ENCODE measurements at regions not wholly inside any gene's neighbourhood (a gene's known extent, or its start where the extent isn't known, plus 50 kb on each side); places are given as distances from the start of the nearest gene placed in this dataset.

DNA sequence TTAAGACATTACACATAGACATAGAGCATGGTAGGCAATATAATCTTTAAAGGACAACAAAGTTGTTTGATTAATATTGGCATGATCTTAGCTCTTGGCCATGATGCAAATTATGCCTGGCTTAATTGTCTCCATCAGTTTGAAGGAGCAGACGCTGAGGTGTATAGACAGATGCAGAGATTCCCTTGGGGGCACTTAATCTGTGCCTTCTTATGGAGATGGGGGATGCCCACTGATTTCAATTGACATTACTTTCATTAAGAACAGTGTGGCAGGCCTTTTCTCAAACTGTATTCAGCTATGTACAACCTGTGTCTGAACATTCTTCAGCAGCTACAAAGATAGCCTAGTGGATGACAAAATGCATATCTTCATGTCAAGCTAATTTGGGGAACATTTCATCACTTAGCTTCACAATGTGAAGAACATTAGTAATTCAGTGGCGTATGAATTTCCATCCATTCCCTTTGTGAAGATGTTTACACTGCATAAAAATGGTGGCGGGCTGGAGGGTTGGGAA, 85.3 kb upstream of the MYCBP2 start:
- H4K20me1 ChIP-seq (ENCODE audit: insufficient read depth): no peaks in the 10 kb centered on the region
- ChIA-PET CTCF (no interaction called here), POLR2A (no interaction called here), RAD21 (ENCODE audit: low non-redundant PET in 1 of 2, low total read pairs in 2 of 2, uncharacterized antibody in 2 of 2, unreplicated experiment in 2 of 2) (no interaction called here)
- no peaks in the 10 kb centered on the region for H3K4me1 ChIP-seq (ENCODE audit: control insufficient read depth in 1 of 2, insufficient read depth in 2 of 2, low read length in 2 of 2)
- ATAC-seq (no peak), DNase-seq (ENCODE audit: low read depth, low spot score) (no peak)
- H3K9ac ChIP-seq (ENCODE audit: low read length): no peak overlapping the region
- H3K4me2 ChIP-seq (ENCODE audit: low read length): no peak overlapping the region
- no peaks in the 10 kb centered on the region for H3K27me3 ChIP-seq (ENCODE audit: insufficient read depth, low read length)
- intact Hi-C loops (cut with micrococcal nuclease): no loop called here
- H3K9me3 ChIP-seq (ENCODE audit: control insufficient read depth in 1 of 2, insufficient read depth in 1 of 2, low read depth in 1 of 2, low read length in 2 of 2): no peaks in the 10 kb centered on the region
- no peak for TF ChIP-seq EZH2 (IDR thresholded peaks at IDR 0.05)
- TF ChIP-seq, protein P1, sequence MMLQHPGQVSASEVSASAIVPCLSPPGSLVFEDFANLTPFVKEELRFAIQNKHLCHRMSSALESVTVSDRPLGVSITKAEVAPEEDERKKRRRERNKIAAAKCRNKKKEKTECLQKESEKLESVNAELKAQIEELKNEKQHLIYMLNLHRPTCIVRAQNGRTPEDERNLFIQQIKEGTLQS (IDR thresholded peaks at IDR 0.05): no peak
- H3K27ac ChIP-seq (ENCODE audit: low read depth, low read length): no peak overlapping the region
- H2AFZ ChIP-seq (ENCODE audit: low read depth, low read length, poor library complexity, severe bottlenecking): no peak overlapping the region
- no peaks in the 10 kb centered on the region for H3K9me2 ChIP-seq (ENCODE audit: insufficient read depth)
- H3K79me2 ChIP-seq (ENCODE audit: insufficient read depth, low read length): no peaks in the 10 kb centered on the region
- H3K36me3 ChIP-seq (ENCODE audit: control insufficient read depth in 1 of 2, insufficient read depth in 2 of 2, low read length in 2 of 2): no peaks in the 10 kb centered on the region
- no TSS peak for BruUV-seq (replicated peaks)
- no peak overlapping the region for H3K4me3 ChIP-seq (replicated peaks in 1 of 2; ENCODE audit: low read depth in 1 of 2, low read length in 2 of 2)

DNA sequence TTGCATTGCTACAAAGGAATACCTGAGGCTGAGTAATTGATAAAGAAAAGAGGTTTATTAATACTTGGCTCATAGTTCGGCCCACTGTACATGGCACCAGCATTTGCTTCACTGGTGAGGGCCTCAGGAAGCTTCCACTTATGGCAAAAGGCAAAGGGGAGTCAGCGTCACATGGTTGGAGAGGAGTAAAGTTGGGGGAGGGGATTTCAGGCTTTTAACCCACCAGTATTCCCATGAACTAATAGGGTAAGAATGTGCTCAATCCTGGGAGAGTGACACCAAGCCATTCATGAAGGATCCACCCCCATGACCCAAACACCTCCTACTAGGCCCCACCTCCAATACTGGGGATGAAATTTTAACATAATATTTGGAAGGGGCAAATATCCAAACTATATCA, 82.5 kb upstream of the MYCBP2 start:
- ATAC-seq: no peak
- Histone ChIP-seq H2AFZ (ENCODE audit: low read depth, low read length, poor library complexity, severe bottlenecking) (no peak overlapping the region), H3K4me3 (replicated peaks in 1 of 2; ENCODE audit: low read depth in 1 of 2, low read length in 2 of 2) (no peak overlapping the region), H4K20me1 (ENCODE audit: insufficient read depth) (no peaks in the 10 kb centered on the region), H3K9ac (ENCODE audit: low read length) (no peak overlapping the region), H3K9me2 (ENCODE audit: insufficient read depth) (no peaks in the 10 kb centered on the region), H3K27me3 (ENCODE audit: insufficient read depth, low read length) (no peaks in the 10 kb centered on the region), H3K4me1 (ENCODE audit: control insufficient read depth in 1 of 2, insufficient read depth in 2 of 2, low read length in 2 of 2) (no peaks in the 10 kb centered on the region), H3K27ac (ENCODE audit: low read depth, low read length) (no peak overlapping the region), H3K36me3 (ENCODE audit: control insufficient read depth in 1 of 2, insufficient read depth in 2 of 2, low read length in 2 of 2) (no peaks in the 10 kb centered on the region), H3K9me3 (ENCODE audit: control insufficient read depth in 1 of 2, insufficient read depth in 1 of 2, low read depth in 1 of 2, low read length in 2 of 2) (no peaks in the 10 kb centered on the region), H3K79me2 (ENCODE audit: insufficient read depth, low read length) (no peaks in the 10 kb centered on the region), H3K4me2 (ENCODE audit: low read length) (no peak overlapping the region)
- intact Hi-C loops (cut with micrococcal nuclease): no loop called here
- ChIA-PET POLR2A (no interaction called here), RAD21 (ENCODE audit: low non-redundant PET in 1 of 2, low total read pairs in 2 of 2, uncharacterized antibody in 2 of 2, unreplicated experiment in 2 of 2) (no interaction called here), CTCF (no interaction called here)
- no TSS peak for BruUV-seq (replicated peaks)
- TF ChIP-seq, protein P2, sequence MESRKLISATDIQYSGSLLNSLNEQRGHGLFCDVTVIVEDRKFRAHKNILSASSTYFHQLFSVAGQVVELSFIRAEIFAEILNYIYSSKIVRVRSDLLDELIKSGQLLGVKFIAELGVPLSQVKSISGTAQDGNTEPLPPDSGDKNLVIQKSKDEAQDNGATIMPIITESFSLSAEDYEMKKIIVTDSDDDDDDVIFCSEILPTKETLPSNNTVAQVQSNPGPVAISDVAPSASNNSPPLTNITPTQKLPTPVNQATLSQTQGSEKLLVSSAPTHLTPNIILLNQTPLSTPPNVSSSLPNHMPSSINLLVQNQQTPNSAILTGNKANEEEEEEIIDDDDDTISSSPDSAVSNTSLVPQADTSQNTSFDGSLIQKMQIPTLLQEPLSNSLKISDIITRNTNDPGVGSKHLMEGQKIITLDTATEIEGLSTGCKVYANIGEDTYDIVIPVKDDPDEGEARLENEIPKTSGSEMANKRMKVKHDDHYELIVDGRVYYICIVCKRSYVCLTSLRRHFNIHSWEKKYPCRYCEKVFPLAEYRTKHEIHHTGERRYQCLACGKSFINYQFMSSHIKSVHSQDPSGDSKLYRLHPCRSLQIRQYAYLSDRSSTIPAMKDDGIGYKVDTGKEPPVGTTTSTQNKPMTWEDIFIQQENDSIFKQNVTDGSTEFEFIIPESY (IDR thresholded peaks at IDR 0.05; ENCODE audit: extremely low read depth, insufficient replicate concordance, low read length): no peak
- no peak for TF ChIP-seq EZH2 (IDR thresholded peaks at IDR 0.05)
- no peak for TF ChIP-seq POLR2AphosphoS5 (IDR thresholded peaks at IDR 0.05; ENCODE audit: low read depth, low read length)
- TF ChIP-seq ZFX (IDR thresholded peaks at IDR 0.05): no peak
- TF ChIP-seq RAD21 (IDR thresholded peaks at IDR 0.05; ENCODE audit: low read depth): no peak
- TF ChIP-seq FOSL1 (IDR thresholded peaks at IDR 0.05; ENCODE audit: low read depth): no peak
- TF ChIP-seq, protein P3, sequence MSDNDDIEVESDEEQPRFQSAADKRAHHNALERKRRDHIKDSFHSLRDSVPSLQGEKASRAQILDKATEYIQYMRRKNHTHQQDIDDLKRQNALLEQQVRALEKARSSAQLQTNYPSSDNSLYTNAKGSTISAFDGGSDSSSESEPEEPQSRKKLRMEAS (IDR thresholded peaks at IDR 0.05): no peak
- TF ChIP-seq, protein P1 (IDR thresholded peaks at IDR 0.05): no peak
- TF ChIP-seq EGR1 (IDR thresholded peaks at IDR 0.05; ENCODE audit: low read depth): no peak
- TF ChIP-seq YY1 (IDR thresholded peaks at IDR 0.05; ENCODE audit: extremely low read depth, insufficient replicate concordance, low read depth, low read length): no peak
- TF ChIP-seq, protein P4, sequence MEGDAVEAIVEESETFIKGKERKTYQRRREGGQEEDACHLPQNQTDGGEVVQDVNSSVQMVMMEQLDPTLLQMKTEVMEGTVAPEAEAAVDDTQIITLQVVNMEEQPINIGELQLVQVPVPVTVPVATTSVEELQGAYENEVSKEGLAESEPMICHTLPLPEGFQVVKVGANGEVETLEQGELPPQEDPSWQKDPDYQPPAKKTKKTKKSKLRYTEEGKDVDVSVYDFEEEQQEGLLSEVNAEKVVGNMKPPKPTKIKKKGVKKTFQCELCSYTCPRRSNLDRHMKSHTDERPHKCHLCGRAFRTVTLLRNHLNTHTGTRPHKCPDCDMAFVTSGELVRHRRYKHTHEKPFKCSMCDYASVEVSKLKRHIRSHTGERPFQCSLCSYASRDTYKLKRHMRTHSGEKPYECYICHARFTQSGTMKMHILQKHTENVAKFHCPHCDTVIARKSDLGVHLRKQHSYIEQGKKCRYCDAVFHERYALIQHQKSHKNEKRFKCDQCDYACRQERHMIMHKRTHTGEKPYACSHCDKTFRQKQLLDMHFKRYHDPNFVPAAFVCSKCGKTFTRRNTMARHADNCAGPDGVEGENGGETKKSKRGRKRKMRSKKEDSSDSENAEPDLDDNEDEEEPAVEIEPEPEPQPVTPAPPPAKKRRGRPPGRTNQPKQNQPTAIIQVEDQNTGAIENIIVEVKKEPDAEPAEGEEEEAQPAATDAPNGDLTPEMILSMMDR (IDR thresholded peaks at IDR 0.05 in 2 of 3, conservative IDR thresholded peaks at IDR 0.05 in 1 of 3; ENCODE audit: borderline replicate concordance in 1 of 3, insufficient read depth in 1 of 3, low read depth in 2 of 3, low read length in 2 of 3): no peak
- TF ChIP-seq EZH2phosphoT487 (IDR thresholded peaks at IDR 0.05; ENCODE audit: borderline replicate concordance): no peak
- TF ChIP-seq TCF7L2 (IDR thresholded peaks at IDR 0.05; ENCODE audit: borderline replicate concordance, extremely low read depth, insufficient read depth, insufficient read length): no peak
- TF ChIP-seq CBX3 (IDR thresholded peaks at IDR 0.05; ENCODE audit: low read depth): no peak
- no peak for TF ChIP-seq SRF (IDR thresholded peaks at IDR 0.05; ENCODE audit: low read depth)
- no peak for TF ChIP-seq JUND (IDR thresholded peaks at IDR 0.05)
- TF ChIP-seq ELF1 (IDR thresholded peaks at IDR 0.05; ENCODE audit: borderline replicate concordance, low read depth): no peak
- DNase-seq (ENCODE audit: low read depth, low spot score): no peak
